ENCODE measurements at regions not wholly inside any gene's neighbourhood (a gene's known extent, or its start where the extent isn't known, plus 50 kb on each side); places are given as distances from the start of the nearest gene placed in this dataset.

GRCh38 chr3:31350307-31350706, 182.4 kb upstream of the STT3B start:
- no peak overlapping the region for H3K4me3 ChIP-seq
- no peaks in the 10 kb centered on the region for H4K20me1 ChIP-seq (replicated peaks; ENCODE audit: insufficient read depth)
- TF ChIP-seq, protein P1, sequence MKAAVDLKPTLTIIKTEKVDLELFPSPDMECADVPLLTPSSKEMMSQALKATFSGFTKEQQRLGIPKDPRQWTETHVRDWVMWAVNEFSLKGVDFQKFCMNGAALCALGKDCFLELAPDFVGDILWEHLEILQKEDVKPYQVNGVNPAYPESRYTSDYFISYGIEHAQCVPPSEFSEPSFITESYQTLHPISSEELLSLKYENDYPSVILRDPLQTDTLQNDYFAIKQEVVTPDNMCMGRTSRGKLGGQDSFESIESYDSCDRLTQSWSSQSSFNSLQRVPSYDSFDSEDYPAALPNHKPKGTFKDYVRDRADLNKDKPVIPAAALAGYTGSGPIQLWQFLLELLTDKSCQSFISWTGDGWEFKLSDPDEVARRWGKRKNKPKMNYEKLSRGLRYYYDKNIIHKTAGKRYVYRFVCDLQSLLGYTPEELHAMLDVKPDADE (IDR thresholded peaks at IDR 0.05): no peak
- TF ChIP-seq NANOG (IDR thresholded peaks at IDR 0.05; ENCODE audit: borderline replicate concordance): no peak
- no peak for TF ChIP-seq EZH2 (IDR thresholded peaks at IDR 0.05; ENCODE audit: low read depth, unreplicated experiment)
- no peak for TF ChIP-seq ZNF114 (CRISPR knock-in tag; IDR thresholded peaks at IDR 0.05)
- TF ChIP-seq JUNB (IDR thresholded peaks at IDR 0.05; ENCODE audit: unreplicated experiment): no peak
- no peak for TF ChIP-seq STAT1 (IDR thresholded peaks at IDR 0.05; ENCODE audit: unreplicated experiment)
- H2AFZ ChIP-seq: no peak overlapping the region; the same call in 1 of the 2 replicates
- H3K36me3 ChIP-seq (ENCODE audit: insufficient read depth): no peaks in the 10 kb centered on the region
- H3K27ac ChIP-seq (ENCODE audit: low read depth): no peak overlapping the region
- H3K79me2 ChIP-seq (replicated peaks; ENCODE audit: insufficient read depth): no peaks in the 10 kb centered on the region
- H3K9me2 ChIP-seq (ENCODE audit: insufficient read depth): peaks cover 7% of the 10 kb centered on the region
- Mint-ChIP-seq H3K9me3 (peaks cover 5% of the 10 kb centered on the region; the same call in 1 of the 3 replicates), H3K27me3 (ENCODE audit: insufficient read depth, low read depth, poor library complexity) (peaks cover 2% of the 10 kb centered on the region), H3K27ac (no peak overlapping the region), H3K4me3 (no peak overlapping the region), H3K4me1 (peaks cover 19% of the 10 kb centered on the region), H3K36me3 (ENCODE audit: low read depth) (no peaks in the 10 kb centered on the region; the same call in 2 of the 3 replicates)
- no peaks in the 10 kb centered on the region for H3F3A ChIP-seq (replicated peaks; ENCODE audit: low read depth)
- H3K27me3 ChIP-seq (ENCODE audit: insufficient read depth): no peaks in the 10 kb centered on the region
- DNase-seq (ENCODE audit: low spot score): peak; percentile 8
- peak overlapping the region; percentile 24; the same call in 1 of the 2 replicates for H3K4me2 ChIP-seq
- peaks cover 13% of the 10 kb centered on the region for H3K4me1 ChIP-seq (ENCODE audit: insufficient read depth)
- peak; percentile 70 for ATAC-seq

GRCh38 chr3:31352331-31352730, 180.4 kb upstream of the STT3B start:
- Histone ChIP-seq H4K20me1 (replicated peaks; ENCODE audit: insufficient read depth) (no peaks in the 10 kb centered on the region), H3K36me3 (ENCODE audit: insufficient read depth) (no peaks in the 10 kb centered on the region)
- no peak for TF ChIP-seq ZNF462 (CRISPR knock-in tag; IDR thresholded peaks at IDR 0.05)
- TF ChIP-seq ZNF331 (CRISPR knock-in tag; IDR thresholded peaks at IDR 0.05; ENCODE audit: low read depth): no peak
- TF ChIP-seq ZNF114 (CRISPR knock-in tag; IDR thresholded peaks at IDR 0.05): no peak
- TF ChIP-seq POLR2AphosphoS5 (IDR thresholded peaks at IDR 0.05; ENCODE audit: low read depth): no peak
- TF ChIP-seq, protein P2, sequence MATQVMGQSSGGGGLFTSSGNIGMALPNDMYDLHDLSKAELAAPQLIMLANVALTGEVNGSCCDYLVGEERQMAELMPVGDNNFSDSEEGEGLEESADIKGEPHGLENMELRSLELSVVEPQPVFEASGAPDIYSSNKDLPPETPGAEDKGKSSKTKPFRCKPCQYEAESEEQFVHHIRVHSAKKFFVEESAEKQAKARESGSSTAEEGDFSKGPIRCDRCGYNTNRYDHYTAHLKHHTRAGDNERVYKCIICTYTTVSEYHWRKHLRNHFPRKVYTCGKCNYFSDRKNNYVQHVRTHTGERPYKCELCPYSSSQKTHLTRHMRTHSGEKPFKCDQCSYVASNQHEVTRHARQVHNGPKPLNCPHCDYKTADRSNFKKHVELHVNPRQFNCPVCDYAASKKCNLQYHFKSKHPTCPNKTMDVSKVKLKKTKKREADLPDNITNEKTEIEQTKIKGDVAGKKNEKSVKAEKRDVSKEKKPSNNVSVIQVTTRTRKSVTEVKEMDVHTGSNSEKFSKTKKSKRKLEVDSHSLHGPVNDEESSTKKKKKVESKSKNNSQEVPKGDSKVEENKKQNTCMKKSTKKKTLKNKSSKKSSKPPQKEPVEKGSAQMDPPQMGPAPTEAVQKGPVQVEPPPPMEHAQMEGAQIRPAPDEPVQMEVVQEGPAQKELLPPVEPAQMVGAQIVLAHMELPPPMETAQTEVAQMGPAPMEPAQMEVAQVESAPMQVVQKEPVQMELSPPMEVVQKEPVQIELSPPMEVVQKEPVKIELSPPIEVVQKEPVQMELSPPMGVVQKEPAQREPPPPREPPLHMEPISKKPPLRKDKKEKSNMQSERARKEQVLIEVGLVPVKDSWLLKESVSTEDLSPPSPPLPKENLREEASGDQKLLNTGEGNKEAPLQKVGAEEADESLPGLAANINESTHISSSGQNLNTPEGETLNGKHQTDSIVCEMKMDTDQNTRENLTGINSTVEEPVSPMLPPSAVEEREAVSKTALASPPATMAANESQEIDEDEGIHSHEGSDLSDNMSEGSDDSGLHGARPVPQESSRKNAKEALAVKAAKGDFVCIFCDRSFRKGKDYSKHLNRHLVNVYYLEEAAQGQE (IDR thresholded peaks at IDR 0.05; ENCODE audit: unreplicated experiment): no peak
- TF ChIP-seq STAT1 (IDR thresholded peaks at IDR 0.05; ENCODE audit: unreplicated experiment): no peak
- no peak for TF ChIP-seq CREB1 (CRISPR knock-in tag; IDR thresholded peaks at IDR 0.05; ENCODE audit: low read depth)

More at GRCh38 chr3:31352331-31352730, 180.4 kb upstream of the STT3B start:
- H3K27ac ChIP-seq (ENCODE audit: low read depth): no peak overlapping the region
- no peaks in the 10 kb centered on the region for H3F3A ChIP-seq (replicated peaks; ENCODE audit: low read depth)
- H3K27me3 Mint-ChIP-seq (ENCODE audit: insufficient read depth, low read depth, poor library complexity): peaks cover 2% of the 10 kb centered on the region
- no peaks in the 10 kb centered on the region for H3K79me2 ChIP-seq (replicated peaks; ENCODE audit: insufficient read depth)
- no peak overlapping the region for H3K4me2 ChIP-seq
- H3K4me1 Mint-ChIP-seq: peaks cover 11% of the 10 kb centered on the region
- H3K4me3 ChIP-seq: no peak overlapping the region
- peaks cover 13% of the 10 kb centered on the region for H3K4me1 ChIP-seq (ENCODE audit: insufficient read depth)
- no peak overlapping the region for H3K4me3 Mint-ChIP-seq
- H3K36me3 Mint-ChIP-seq (ENCODE audit: low read depth): peaks cover 6% of the 10 kb centered on the region; the same call in 2 of the 3 replicates
- peaks cover 5% of the 10 kb centered on the region; the same call in 1 of the 3 replicates for H3K9me3 Mint-ChIP-seq
- no peak for DNase-seq (ENCODE audit: low spot score)
- no peaks in the 10 kb centered on the region for H3K27me3 ChIP-seq (ENCODE audit: insufficient read depth)
- H3K9me2 ChIP-seq (ENCODE audit: insufficient read depth): peaks cover 10% of the 10 kb centered on the region
- H3K27ac Mint-ChIP-seq: no peak overlapping the region
- ATAC-seq: no peak
- no peak overlapping the region for H2AFZ ChIP-seq
